OCI-LY3 (cell line): ENCODE measurements at regions not wholly inside any gene's neighbourhood (a gene's known extent, or its start where the extent isn't known, plus 50 kb on each side); places are given as distances from the start of the nearest gene placed in this dataset.

ENCODE experiments used
- CTCF ChIP-seq: fragments of 200-600, 300-600 bp; sonication (generic); IDR thresholded peaks from 2 replicates; pipeline ENCODE4 v1.5.1; 2014; ENCODE audit warnings: antibody characterized with exemption, low read length, low read depth
- EZH2phosphoT487 ChIP-seq: fragments of 200-600 bp; shearing (Covaris generic); IDR thresholded peaks from 2 replicates; pipeline ENCODE4 v1.6.1; 2018; ENCODE audit warnings: antibody characterized with exemption, mixed run types, low read depth

- TF ChIP-seq CTCF, result no peak
- no peak for TF ChIP-seq EZH2phosphoT487
These were observed 129.2 kb downstream of the TES start for GRCh38 chr7:116339564-116339963.
